ENCODE measurements at regions not wholly inside any gene's neighbourhood (a gene's known extent, or its start where the extent isn't known, plus 50 kb on each side); places are given as distances from the start of the nearest gene placed in this dataset.

DNA sequence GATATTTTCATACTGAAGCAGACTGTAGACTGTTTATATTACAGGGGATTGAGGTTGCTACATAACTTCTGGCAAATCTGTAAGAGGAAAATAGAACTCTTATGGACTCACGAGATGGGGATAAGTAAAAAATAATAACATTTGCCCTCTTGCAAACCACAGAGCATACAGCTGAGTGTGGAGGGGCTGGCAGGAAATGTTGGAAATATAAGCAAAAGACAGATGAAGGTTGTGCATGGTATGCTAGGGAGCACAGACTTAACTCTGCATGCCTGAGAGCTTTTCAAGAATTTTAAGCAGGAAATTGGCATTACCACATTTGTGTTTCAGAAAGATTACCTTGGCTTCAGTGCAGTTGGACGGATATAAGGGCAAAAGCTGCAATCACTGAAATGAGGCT is 411.1 kb downstream of the RAD51AP2 start:
- no peak for DNase-seq (ENCODE audit: low spot score)
- intact Hi-C loops (cut with DNase I) = no loop called here

DNA sequence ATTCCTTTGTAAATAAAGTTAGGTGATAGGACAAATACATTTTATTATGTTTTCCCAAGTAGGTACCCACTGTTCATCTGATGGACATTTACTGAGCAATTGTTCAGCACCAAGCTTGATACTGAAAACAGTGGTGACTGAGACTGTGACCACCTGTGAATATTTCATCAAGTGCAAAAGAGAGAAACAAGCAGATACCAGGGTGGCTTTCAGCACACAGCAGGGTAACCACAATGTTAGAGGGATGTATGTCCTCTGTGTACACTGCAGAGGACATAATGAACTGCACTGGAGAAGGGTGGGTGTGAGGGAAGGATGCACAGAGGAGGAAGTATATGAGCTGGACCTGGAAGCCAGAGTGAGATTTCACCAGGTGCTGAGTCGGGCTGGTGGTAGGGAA is 411.8 kb downstream of the RAD51AP2 start:
- DNase-seq (ENCODE audit: low spot score) = no peak
- intact Hi-C loops (cut with DNase I) = no loop called here

DNA sequence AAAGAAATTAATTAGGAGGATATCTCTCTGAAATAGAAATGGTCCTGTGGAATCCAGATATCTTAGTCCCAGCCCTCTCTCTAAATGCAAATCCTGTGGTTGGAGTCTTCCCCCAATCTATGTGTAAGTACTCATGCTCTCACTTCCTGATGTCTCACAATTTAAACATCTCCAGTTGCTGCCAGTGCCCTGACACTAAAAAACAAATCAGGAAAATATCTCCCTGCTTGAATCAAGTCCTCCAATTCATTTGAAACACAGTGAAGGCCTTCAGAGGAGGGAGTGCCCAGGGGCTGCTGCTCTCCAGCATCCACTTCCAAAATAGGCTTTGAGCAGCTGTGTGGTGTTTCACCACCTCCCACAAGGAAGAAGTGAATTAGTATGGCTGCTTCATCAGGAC is 413.8 kb downstream of the RAD51AP2 start:
- intact Hi-C loops (cut with DNase I) = no loop called here
- no peak for DNase-seq (ENCODE audit: low spot score)

DNA sequence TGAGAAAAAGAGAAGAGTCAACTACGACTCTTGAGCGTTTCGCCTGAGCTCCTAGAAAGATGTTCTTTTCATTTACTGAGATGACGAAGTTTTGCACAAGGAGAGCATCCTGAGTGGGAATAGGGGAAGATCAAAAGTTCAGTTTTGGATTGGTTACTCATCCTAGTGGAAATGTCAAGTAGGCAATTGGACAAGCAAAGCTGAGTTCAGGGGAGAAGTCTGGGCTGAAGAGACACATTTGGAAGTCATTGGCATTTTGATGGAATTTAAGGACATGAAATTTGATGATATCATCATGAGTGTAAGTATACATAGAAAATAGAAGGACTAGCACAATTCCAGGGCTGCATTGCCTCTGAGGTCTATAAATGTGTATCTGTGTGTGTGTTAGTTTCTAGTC is 416.6 kb downstream of the RAD51AP2 start:
- intact Hi-C loops (cut with DNase I) = no loop called here
- no peak for DNase-seq (ENCODE audit: low spot score)

DNA sequence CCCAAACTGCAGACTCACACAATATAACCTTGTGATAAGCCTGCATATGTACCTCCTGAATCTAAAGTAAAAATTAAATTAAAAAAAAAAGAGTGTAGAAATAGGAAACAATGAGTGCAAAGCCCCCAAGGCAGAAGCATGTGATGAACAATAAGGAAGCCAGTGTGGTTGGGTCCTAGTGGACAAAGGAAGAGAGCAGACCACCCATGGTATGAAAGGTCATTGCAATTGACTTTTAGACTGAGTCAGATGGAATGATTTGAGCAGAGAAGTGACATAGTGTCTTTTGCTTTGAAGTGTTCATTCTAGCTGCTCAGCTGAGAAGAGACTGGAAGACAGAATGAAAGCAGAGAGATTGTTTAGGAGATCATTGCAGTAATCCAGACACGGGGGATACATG is 417.1 kb downstream of the RAD51AP2 start:
- DNase-seq (ENCODE audit: low spot score) = no peak
- intact Hi-C loops (cut with DNase I) = no loop called here

DNA sequence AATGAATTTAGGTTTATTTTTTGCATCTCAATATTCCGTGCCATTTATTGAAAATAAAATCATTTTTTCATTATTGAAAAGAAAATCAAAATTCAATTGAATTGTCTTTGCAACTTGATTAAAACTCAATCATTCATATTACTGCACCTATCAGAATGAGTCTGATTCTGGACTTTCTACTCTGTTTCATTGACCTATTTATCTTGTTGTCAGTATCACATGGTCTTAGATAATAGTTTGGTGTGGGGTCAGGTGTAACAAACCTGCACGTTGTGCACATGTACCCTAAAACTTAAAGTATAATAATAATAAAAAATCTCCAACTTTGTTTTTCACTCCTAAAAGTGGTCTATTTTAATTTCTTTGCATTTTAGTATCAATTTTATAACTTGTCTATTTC is 422.9 kb downstream of the RAD51AP2 start:
- intact Hi-C loops (cut with DNase I) = no loop called here
- no peak for DNase-seq (ENCODE audit: low spot score)

DNA sequence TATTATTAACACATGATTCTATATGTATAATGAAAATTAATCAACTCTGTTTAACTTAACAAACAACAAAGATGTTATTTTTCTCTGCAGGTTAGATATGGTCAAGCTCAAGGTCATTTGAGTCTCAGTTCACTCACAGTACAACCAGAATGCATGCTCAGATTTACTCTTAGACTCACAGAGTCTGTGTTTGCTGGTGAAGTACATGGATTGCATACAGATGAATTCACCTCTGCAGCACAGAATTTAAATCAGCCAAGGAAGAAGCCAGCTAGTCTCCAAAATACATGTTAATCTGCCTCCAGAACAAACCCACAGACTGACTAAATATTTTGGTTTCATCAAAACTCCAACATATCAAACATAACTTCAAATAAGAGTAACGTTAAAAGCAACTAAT is 424.5 kb downstream of the RAD51AP2 start:
- intact Hi-C loops (cut with DNase I) = no loop called here
- no peak for DNase-seq (ENCODE audit: low spot score)

DNA sequence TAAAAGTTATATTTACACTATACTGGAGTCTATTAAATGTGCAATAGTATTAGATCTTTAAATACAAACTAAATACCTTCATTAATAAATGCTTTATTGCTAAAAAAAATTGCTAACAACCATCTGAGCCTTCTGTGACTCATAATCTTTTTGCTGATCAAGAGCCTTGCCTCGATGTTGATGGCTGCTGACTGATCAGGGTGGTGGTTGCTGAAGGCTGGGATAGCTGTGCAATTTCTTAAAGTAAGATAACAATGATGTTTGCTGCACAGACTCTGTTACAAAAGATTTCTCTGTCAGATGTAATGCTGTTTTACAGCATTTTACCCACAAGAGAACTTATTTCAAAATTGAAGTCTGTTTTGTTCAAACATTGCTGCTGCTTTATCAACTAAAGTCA is 421.4 kb upstream of the CYRIA start:
- intact Hi-C loops (cut with DNase I) = no loop called here

DNA sequence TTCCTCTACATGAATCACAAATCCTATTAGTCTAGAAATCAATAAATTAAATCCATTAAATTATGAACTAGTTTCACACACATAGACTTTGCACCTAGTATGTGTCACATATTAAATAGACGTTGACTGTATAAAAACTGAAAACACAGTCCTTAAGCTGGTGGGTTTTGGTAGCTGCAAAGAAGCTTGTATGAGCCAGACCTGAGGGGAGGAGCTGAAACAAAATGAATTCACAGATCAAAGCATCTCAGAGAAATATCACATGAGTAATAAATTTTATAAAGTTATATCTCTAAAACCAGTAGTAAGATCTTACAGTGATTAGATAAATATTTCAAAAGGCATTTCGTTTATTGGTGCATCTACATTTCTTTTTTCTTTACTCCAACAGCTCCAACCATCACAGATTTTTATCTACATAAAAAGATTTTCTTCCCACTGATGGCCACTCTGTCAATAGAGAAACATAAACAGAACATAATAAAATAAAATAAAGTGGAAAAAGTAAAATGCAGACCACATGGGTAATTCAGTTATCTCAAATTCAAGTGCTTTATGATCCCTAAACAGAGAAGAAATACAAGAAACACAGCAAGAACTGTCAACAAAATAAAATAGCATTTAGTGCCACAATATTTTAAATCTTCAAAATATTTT is 420.0 kb upstream of the CYRIA start:
- intact Hi-C loops (cut with DNase I) = no loop called here
- no peak for DNase-seq (ENCODE audit: low spot score)

More for the DNA sequence above, 421.4 kb upstream of the CYRIA start:
- no peak for DNase-seq (ENCODE audit: low spot score)

DNA sequence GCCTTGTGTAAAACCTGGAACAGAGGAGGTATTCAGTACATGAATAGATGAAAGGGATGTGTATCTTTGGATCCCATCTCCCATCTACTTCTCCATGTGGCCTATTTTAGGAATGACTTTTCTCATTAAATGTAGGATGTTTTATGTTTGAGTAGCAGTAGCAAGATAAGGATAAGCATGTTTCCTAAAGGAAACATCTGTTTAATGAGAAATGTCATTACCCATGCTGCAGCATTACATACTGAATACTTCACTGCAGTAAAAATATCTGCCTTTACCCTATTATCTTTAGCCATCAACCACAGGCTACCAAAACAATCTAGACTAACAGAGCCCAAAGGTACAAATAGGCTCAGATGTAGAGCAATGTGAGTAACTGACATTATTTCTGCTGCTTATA is 419.2 kb upstream of the CYRIA start:
- DNase-seq (ENCODE audit: low spot score) = no peak

DNA sequence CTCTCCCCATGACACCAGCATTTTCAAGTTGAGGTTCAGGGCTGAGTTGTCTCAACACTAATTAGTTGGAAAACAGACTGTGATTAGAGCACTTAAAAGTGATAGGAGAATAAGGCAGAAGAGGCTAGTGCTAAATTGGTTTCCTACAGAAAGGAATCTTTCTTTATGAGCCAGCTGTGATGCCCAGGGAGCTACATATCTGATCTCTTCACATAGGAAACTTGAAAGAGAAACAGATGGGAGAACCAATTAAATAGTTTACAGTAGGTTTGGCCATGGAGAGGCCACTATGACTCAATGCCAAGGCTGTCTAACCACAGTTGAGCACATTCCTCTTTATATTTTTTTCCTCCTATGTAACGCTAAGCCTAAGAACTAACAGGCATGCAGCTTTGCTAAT is 418.3 kb upstream of the CYRIA start:
- no peak for DNase-seq (ENCODE audit: low spot score)
- intact Hi-C loops (cut with DNase I) = no loop called here

More for the DNA sequence above, 419.2 kb upstream of the CYRIA start:
- intact Hi-C loops (cut with DNase I) = no loop called here

DNA sequence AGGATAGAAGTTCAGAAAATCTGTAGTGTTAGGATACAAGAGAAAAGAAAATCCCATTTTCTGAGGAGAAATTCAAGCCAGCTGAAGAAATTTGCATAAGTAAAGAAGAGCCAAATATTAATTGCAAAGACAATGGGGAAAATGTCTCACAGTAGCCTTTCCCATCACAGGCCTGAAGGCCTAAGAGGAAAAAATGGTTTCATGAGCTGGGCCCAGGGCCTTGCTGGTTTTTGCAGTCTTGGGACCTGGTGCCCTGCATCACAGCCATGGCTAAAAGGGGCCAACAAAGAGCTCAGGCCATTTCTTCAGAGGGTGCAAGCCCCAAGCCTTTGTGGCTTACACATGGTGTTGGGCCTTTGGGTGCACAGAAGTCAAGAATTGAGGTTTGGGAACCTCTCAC is 413.6 kb upstream of the CYRIA start:
- intact Hi-C loops (cut with DNase I) = no loop called here
- DNase-seq (ENCODE audit: low spot score) = no peak

DNA sequence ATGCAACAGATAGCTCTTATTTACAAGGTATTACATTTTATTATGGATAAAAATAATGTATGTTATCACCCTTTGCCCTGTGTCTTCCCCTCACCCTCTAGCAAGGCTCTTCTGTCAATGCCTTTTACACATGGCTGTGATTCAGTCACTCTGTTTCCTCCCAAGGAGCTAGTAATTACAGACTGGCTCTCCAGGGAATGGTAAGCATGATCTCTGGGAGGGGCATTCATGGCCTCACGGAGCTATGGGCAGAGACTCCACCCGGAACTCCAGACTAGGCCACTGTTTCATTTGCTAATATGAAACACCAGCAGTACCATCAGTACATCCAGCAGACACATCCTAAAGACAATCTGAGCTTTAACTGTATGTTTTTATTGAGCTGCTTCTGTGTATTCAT is 410.9 kb upstream of the CYRIA start:
- intact Hi-C loops (cut with DNase I) = no loop called here
- no peak for DNase-seq (ENCODE audit: low spot score)

DNA sequence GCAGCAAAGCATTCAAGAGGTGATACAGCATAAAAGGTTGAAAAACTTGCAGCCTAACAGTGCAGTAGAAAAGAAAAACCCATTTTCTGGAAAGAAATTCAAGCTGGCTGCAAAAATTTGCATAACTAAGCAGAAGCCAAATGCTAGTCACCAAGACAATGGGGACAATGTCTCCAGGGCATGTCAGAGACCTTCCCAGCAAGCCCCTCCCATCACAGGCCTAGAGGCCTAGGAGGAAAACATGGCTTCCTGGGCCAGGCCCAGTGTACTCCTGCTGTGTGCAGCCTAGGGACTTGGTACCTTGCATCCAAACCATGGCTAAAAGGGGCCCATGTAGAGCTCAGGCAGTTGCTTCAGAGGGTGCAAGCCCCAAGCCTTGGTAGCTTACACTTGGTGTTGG is 405.1 kb upstream of the CYRIA start:
- intact Hi-C loops (cut with DNase I) = no loop called here

DNA sequence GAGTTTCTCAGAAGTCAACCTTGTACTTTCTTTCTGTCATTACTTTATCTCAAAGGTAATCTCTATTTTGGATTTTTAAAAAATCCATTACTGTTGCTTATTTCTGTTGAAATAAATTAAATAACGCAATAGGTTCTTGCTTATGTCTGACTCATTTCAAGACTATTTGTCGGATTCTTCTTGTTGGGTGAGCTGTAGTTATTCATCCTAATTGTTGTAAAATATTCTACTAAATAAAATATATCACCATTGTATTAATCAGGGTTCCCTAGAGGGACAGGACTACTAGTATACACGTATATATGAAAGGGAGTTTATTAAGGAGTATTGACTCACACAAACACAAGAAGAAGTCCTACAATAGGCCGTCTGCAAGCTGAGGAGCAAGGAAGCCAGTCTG is 403.9 kb upstream of the CYRIA start:
- DNase-seq (ENCODE audit: low spot score) = no peak
- intact Hi-C loops (cut with DNase I) = no loop called here

More for the DNA sequence above, 405.1 kb upstream of the CYRIA start:
- no peak for DNase-seq (ENCODE audit: low spot score)

DNA sequence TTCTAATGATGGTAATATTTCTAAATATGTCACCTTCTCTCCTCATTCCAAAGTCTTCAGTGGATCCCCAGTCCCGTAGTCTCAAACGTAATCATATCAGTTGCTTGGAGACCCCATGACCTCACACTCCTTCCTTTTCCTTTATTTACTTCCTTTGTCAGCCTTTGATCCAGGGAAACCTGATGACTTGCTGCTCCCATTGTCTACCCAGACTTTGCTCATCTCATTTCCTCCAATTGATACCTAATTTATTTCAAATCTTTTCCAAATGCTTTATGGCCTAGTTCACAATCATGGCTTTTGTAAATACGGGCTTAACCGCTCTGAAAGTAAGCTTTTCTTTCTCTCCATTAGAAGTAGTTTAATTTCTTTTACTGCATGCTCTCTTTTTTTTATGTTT is 402.4 kb upstream of the CYRIA start:
- intact Hi-C loops (cut with DNase I) = no loop called here
- DNase-seq (ENCODE audit: low spot score) = no peak

DNA sequence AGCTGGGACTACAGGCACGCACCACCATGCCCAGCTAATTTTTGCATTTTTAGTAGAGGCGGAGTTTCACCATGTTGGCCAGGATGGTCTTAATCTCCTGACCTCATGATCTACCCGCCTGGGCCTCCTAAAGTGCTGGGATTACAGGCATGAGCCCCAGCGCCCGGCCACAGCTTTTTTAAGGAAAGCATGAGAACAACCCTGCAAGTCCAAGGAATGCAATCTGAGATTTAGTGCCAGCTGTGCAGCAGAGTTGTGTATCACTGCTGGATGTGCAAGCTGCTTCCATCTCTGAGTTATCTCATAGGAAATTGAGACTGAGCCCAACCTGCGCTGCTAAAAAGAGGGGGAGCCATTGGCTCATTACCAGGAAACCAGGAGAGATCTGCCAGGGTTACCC is 399.9 kb upstream of the CYRIA start:
- intact Hi-C loops (cut with DNase I) = no loop called here

DNA sequence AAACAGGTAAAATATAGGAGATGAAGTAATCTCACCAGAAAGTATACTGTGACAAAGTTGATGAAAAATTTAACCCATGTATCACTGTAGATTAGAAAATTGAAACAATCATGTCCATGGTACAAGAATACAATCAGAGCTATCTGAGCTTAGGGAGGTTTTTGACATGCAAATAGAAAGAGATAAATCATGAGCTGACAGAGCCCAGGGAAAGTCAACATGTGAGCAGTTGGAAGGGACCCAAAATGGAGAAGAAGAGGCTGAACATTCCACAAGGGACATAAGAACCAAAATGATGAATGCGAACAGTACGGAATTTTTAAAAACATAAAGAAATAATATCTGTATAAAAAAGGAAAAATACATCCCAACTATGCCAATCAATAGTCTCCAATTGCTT is 395.4 kb upstream of the CYRIA start:
- intact Hi-C loops (cut with DNase I) = no loop called here
- DNase-seq (ENCODE audit: low spot score) = no peak

More for the DNA sequence above, 399.9 kb upstream of the CYRIA start:
- DNase-seq (ENCODE audit: low spot score) = no peak

DNA sequence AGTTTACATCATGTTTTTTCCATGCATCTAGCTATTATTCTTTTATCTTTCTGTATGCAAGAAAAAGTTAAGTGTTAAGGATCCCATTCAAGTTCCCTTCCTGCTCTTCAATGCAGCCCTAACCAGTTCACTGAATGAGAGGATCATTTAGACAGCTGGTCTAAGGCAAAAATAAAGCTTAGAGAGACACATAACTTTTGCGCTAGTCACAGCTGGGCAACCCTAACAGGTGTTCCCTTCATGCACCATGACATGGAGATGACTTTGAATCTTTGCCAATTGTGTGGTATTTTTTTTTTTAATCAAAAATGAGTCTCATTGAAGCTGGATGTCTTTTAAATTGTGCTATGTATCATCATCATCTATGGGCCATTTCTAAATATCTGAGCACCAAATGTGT is 393.8 kb upstream of the CYRIA start:
- DNase-seq (ENCODE audit: low spot score) = no peak
- intact Hi-C loops (cut with DNase I) = no loop called here

DNA sequence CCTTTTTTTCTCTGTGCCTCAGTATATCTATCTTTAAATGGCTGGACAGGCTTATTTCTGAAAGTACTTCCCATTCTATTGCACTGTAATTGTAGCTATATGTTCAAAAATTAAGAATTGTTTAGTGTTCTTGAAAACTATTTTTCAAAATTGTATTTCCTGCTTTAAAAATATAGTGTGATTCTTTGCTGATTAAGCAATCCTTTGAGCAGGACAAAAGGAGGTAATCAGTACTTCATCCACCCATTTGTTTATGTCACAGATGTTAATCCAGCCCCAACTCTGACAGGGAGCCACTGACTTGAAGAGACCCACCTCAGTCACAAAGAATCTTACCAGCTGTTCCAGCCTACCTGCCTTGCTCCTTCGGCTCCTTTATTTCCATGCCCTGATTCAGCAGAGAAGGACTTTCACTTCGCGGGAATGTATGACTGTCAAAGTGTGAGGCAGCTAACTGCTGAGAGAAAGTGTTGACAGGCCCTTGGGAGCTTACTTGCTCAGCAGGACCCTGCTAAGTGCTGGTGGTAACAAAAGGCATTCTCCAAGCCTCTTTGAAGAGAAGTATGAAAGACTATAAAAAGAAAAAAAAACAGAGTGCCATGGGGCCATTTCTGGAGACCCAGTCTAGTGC is 393.3 kb upstream of the CYRIA start:
- no peak for DNase-seq (ENCODE audit: low spot score)
- intact Hi-C loops (cut with DNase I) = no loop called here

DNA sequence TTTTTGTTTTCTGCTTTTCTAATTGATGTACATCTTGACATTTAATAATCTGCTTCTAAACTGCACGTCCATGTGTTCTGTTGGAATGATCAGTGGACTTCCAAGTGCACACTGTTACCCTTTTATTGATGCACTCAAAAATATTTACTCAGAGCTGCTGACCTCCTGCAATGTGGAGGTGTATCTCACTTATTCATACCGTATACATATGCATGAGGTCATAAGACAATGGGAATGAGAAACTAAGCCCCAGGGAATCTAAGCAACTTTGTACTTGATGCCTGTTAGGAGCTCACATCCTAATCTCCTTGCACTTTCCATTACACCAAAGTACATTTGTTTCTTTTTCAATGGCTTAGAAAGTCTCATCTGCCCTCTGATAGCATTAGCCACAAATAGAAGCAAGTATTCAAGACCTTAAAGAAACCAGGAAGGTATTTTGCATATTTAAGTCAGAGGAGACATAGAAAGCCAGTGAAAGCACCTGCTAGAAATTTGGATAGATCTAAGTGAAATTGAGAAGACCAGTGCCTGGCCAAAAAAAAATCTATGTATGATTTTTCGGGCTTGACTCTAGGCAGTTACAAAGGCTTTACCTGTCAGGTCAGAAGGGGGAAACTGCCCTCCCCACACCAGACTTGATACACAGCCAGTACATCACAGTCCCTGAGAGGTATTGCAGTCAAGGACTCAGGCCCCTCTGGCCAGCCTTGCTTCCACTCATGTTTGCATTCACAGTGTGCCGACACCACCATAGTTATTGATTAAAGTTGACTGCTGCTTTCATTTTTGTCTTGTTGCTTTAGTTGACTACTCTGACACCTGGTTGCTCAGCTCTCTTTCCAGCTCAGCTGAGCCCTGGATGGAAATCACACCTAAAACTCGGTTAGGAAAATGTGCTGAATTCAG is 391.7 kb upstream of the CYRIA start:
- intact Hi-C loops (cut with DNase I) = no loop called here
- DNase-seq (ENCODE audit: low spot score) = no peak
